Limb (tissue), 2 donors: ENCODE measurements at regions not wholly inside any gene's neighbourhood (a gene's known extent, or its start where the extent isn't known, plus 50 kb on each side); places are given as distances from the start of the nearest gene placed in this dataset.
"Not testable (repeated sequence)": the region's sequence is repeated elsewhere in the genome, so short reads cannot be mapped to it uniquely, and the experiment has no call there.

Source experiments
- DNase-seq, 2 donors: peaks; one replicate each; pipeline ENCODE4 v3.0.0-alpha.2; 2016; ENCODE audit errors: extremely low spot score in 2 of 2

DNA sequence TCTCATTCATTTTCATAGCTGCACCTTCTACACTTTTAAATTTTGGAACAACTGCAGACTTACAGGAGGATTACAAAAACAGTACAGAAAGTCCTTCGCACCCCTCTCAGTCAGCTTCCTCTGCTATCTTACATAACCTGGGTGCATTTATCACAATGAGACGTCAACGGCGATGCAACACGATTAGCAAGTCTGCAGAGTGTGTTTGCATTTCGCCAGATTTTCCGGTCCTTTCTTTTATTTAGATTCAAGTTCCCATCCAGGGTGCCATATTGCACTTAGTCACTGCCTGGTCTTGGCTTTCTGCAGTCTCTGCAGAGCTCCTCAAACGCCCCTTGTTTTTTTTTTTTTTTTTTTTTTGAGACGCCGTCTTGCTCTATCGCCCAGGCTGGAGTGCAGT, 85.9 kb downstream of the ASMT start:
- DNase-seq: no peak

GRCh38 chrX:1701396-1701901, 86.6 kb downstream of the ASMT start:
- DNase-seq: not testable (repeated sequence)

DNA sequence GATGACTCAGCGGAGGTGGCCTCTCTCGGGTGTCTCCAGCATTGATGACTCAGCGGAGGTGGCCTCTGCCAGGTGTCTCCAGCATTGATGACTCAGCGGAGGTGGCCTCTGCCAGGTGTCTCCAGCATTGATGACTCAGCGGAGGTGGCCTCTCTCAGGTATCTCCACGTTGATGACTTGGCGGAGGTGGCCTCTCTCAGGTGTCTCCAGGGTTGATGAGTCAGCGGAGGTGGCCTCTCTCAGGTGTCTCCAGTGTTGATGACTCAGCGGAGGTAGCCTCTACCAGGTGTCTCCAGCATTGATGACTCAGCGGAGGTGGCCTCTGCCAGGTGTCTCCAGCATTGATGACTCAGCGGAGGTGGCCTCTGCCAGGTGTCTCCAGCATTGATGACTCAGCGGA, 87.3 kb downstream of the ASMT start:
- DNase-seq: not testable (repeated sequence)

GRCh38 chrX:1702557-1702956, 87.7 kb downstream of the ASMT start:
- DNase-seq: not testable (repeated sequence)

GRCh38 chrX:1709277-1709676, 94.4 kb downstream of the ASMT start:
- not testable (repeated sequence) for DNase-seq

DNA sequence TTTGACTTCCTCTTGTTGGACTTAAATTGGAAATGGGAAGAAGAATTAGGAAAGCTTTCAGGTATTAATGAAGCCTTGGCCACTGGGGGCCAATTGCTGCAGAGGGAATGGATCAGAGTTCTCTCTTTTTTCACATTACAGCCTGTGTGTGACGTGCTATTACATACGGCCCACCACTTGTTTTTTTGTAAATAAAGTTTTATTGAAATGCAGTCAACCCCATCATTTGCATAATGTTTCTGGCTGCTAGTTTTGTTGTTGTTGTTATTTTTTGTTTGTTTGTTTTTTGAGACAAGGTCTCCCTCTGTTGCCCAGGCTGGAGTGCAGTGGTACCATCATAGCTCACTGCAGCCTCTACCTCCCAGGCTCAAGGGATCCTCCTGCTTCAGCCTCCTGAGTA, 98.4 kb downstream of the ASMT start:
- DNase-seq: no peak

- no peak for DNase-seq
Measured at GRCh38 chrX:1717373-1717772, 102.5 kb downstream of the ASMT start.

DNA sequence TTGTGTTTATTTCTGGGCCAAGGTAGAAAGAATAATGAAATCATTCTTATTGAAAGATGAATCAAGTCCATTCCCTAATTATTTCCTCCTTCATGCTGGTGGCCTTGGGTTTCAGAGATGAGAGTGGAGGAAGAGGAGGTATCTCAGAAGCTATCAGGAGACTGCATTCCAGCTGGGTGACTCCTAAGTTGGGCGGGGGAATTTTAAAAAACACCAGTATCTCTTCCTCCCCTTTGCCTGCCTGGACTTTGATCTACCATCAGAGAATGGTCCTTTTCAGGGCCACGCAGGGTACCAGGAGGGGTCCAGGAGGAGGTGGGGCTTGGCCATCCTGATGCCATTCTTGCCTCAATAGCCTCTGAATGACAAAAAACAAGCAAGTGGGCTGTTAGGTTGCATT, 104.4 kb downstream of the ASMT start:
- no peak for DNase-seq

GRCh38 chrX:1720836-1721235, 106.0 kb downstream of the ASMT start:
- DNase-seq: no peak

- DNase-seq: no peak
Measured at GRCh38 chrX:1725472-1725871, 110.6 kb downstream of the ASMT start.

DNA sequence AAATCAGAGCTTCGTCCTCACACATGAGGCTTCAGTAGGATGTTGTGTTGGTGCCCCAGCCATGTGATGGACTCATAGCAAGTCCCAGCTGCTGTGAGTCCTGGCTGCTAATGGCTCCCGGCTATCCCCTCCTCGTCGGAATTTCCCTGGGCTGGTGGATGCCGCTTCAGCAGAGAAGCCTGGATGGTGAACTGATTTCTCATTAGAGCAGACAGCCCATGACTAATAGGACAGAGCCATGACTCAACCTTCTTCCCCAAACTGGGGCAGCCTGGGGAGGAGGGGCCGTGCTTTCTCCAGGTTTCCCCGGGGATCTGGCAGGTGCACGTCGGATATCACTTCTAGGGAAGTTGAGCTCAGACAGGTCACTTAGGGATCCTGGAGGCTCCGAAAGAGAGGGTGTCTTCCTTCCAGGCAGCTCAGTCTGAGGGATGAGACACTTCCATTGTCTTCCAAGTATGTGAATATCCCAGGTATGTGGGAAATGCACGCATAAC, 112.7 kb downstream of the ASMT start:
- no peak for DNase-seq

DNA sequence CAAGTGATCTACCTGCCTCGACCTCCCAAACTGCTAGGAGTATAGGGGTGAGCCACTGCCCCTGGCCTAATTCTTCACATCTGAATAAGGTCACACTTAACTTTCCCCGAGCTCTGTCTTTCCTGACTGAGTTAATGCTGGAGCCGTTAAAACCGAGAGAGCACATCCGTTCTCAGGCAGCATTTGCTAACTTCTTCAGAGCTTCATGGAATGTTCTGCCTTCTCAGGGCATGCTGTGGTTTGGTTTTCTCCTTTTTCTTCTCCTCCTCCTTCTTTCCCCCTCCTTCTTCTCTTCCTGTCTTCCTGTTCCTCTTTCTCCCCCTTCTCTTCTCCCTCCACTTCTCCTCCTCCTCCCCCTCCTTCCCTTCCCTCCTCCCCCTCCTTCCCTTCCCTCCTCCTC, 119.9 kb downstream of the ASMT start:
- no peak for DNase-seq

DNA sequence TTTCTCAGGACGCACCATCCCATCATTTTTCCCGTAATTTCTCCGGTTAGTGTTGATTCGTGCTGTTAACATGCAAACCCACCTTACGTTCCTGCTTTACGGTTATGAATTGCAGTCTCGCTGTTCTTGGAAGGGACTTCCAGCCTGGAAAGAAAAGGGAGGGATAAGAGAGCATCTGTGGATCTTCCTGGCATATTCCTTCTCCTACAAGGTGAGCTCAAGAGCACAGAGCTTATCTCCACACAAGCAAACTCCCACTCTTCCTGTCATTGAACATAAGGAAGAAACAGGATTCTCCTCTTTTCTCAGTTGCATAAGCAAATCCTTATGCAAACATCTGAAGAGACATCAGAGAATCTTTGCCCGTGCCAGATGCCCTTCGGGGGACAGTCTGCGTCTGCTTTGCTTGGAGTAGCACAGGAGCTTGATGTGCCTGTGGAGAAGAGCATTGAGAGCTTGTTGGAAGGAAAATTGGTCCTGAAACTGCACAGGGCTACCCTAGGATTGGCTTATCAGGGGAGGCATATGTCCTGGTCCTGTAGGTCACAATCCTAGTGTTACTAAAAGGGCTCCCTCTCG, 127.0 kb downstream of the ASMT start:
- DNase-seq: no peak

GRCh38 chrX:1743105-1743504, 128.2 kb downstream of the ASMT start:
- DNase-seq: no peak

DNA sequence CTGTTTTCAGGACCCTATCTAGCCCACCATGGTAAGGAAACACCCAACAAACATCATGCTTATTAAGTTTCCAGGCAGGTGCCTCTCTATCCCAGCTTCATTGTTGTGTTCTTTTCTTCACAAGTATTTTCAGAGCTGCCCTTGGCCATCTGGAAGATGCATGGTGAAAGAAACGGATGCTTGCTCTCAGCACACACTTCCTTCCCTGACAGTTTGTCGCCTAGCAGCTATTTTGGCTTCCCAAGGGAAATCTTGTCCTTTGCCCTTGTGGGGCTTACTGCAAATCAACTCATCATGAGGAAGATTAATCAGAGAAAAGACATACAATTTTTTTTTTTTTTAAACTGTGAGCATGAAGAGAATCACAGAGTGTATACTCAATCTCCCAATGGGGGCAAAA, 128.8 kb downstream of the ASMT start:
- no peak for DNase-seq

DNA sequence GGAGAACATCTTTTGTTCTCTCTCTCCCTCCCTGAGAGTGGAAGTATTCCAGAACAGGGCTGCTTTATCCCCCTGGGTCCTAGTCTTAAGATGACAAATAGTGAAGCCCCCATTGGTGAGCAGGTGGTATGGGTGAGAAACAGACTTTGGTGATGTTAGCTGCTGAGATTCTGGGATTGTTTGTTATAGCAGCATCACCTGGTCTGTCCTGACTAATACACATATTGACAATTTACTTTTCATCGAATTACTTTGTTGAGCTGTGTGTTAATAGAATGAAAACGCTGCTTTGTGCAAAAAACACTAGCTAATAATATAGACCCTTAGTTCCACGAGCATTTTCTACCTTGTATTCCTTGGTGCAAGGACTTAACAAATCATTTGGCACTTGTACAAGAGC, 133.5 kb downstream of the ASMT start:
- DNase-seq: no peak

DNA sequence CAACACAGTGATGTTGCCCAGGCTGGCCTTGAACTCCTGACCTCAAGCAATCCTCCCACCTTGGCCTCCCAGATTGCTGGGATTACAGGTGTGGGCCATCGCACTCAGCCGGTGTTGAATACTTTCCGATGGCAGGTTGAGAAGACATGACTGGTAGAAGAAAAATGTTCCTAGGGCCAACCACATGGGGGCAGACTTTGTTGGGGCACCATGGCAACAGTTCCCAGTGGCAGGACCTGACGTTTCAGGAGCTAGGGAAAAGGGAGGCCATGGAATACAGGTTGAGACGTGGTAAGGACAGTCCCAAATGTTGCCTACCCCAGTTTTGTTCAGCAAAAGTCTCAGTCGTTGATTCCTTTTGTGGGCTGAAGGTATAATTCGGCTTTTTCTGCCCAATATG, 134.6 kb downstream of the ASMT start:
- no peak for DNase-seq

GRCh38 chrX:1750267-1750666, 135.4 kb downstream of the ASMT start:
- no peak for DNase-seq

- DNase-seq: no peak
Measured at GRCh38 chrX:1751781-1752180, 136.9 kb downstream of the ASMT start.

- DNase-seq: not testable (repeated sequence)
Measured at GRCh38 chrX:1752799-1753198, 137.9 kb downstream of the ASMT start.

GRCh38 chrX:1754077-1754476, 139.2 kb downstream of the ASMT start:
- DNase-seq: no peak

DNA sequence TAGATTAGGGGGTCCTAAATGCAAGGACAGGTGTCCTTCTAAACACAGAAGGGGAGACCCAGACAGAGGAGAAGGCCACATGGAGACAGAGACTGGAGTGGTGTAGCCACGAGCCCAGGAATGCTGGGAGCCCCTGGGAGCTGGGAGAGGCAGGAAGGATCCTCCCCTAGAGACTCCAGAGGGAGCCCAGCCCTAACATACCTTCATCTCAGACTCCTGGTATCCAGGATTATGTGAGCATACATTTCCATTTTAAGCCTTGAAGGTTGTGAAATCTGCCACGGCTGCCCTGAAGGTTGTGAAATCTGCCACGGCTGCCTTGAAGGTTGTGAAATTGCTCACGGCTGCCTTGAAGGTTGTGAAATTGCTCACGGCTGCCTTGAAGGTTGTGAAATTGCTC, 148.4 kb downstream of the ASMT start:
- DNase-seq: no peak

- DNase-seq: not testable (repeated sequence)
Measured at GRCh38 chrX:1764883-1765364, 150.1 kb downstream of the ASMT start.

GRCh38 chrX:1767026-1767425, 152.2 kb downstream of the ASMT start:
- DNase-seq: peak in 1 of 2 donors; percentile 53
